Heart right ventricle (tissue), 16 donors: ENCODE measurements at regions not wholly inside any gene's neighbourhood (a gene's known extent, or its start where the extent isn't known, plus 50 kb on each side); places are given as distances from the start of the nearest gene placed in this dataset.
A peak's percentile ranks its signal among the peaks of the same experiment; 100 is the strongest.

ENCODE experiments used
- ATAC-seq, 8 donors: fragments of 200-7000 bp; cut with Tn5 transposase; one replicate each; pipeline ENCODE4 v1.9.1; 2020; ENCODE audit warnings: mild to moderate bottlenecking in 8 of 8, moderate library complexity in 8 of 8, moderate number of reproducible peaks in 1 of 8
- DNase-seq, 2 donors: peaks; one replicate each; pipeline ENCODE4 v3.0.0-alpha.2; 2020
- H3K27ac ChIP-seq, 10 donors: fragments of 200-600 bp; sonication (generic) in 2 of 10; one replicate each; pipeline versions ENCODE4 v1.5.0 to v1.8.0; 2020 to 2022; ENCODE audit warnings: mild to moderate bottlenecking in 3 of 10
- H3K27me3 ChIP-seq, 7 donors: fragments of 200-600 bp; one replicate each; pipeline ENCODE4 v1.8.0; 2021 to 2022; ENCODE audit warnings: mild to moderate bottlenecking in 2 of 7
- H3K36me3 ChIP-seq, 9 donors: fragments of 200-600 bp; sonication (generic) in 1 of 9; one replicate each; pipeline versions ENCODE4 v1.5.0 to v1.8.0; 2020 to 2022; ENCODE audit warnings: mild to moderate bottlenecking in 2 of 9
- H3K4me1 ChIP-seq, 9 donors: fragments of 200-600 bp; sonication (generic) in 1 of 9; one replicate each; pipeline versions ENCODE4 v1.5.0 to v1.8.0; 2020 to 2022; ENCODE audit warnings: mild to moderate bottlenecking in 4 of 9
- H3K4me3 ChIP-seq, 10 donors: fragments of 200-600 bp; sonication (generic) in 2 of 10; one replicate each; pipeline versions ENCODE4 v1.5.0 to v1.8.0; 2020 to 2022; ENCODE audit warnings: mild to moderate bottlenecking in 7 of 10, moderate library complexity in 2 of 10
- H3K9me3 ChIP-seq, 11 donors: fragments of 200-600 bp in 10 of 11; sonication (generic) in 2 of 11; one replicate each; pipeline versions ENCODE4 v1.5.0 to v1.8.0; 2013 to 2022; ENCODE audit warnings: mild to moderate bottlenecking in 2 of 11, control low read depth in 1 of 11, moderate library complexity in 1 of 11
- WGBS, 2 donors: extraction: QIAGEN DNeasy Blood & Tissue Kit; methylation state at CpG; one replicate each; pipeline ENCODE4 v1.1.7; 2013; ENCODE audit warnings: inconsistent platforms in 1 of 2; 5-methylcytosine and 5-hydroxymethylcytosine counted together
- intact Hi-C, 10 donors: fragments of 100-400 bp; cut with DNase I; formaldehyde crosslinking; loops; one replicate each; pipeline versions ENCODE4 v1.11.1 to v1.14.2; 2022
- TF ChIP-seq, protein P1 (sequence below), 9 donors: fragments of 200-600 bp; sonication (generic) in 2 of 9; IDR thresholded peaks; one replicate each; pipeline versions ENCODE4 v1.5.0 to v1.8.0; 2021 to 2022; ENCODE audit warnings: antibody characterized with exemption in 9 of 9, mild to moderate bottlenecking in 5 of 9, moderate library complexity in 1 of 9
- donor health status: Arrhythmogenic right ventricular cardiomyopathy.
- donor health status: ischemic (EF 13 %, LVEDD 7.1; RV severe dilation, severe dysfunction).
- donor health status: healthy with polysubstance abuse.
- donor health status: DM: no; HTN: yes; CAD: no.
- donor health status: DM: no; HTN: no; CAD: no.
- donor health status: ischemic (EF 25% LVEDD 6.9; RV normal size, moderate dysfunction).
- donor health status: ischemic (EF 25% LVEDD 5.7; RV mildly dilated, moderate dysfunction).
- donor health status: healthy.
- donor health status: DM: yes; HTN: yes; CAD: no.
- donor health status: Ischemic cardiomyopathy.
- donor health status: ischemic (EF 35%, LVEDD 5.7; RV mildly dilated, moderate dysfunction).
- donor health status: nonischemic (EF 11% LVEDD 7.7; RV severe dilation, severe dysfunction).
- donor health status: DM: yes; HTN: yes; CAD: no.
- donor health status: PGD.
- donor health status: ischemic (EF 29% LVEDD 5.4; RV normal size, mild dysfunction).
- donor health status: nonischemic (EF 23%, LVEDD 6.1; RV moderate dilation, normal function).

DNA sequence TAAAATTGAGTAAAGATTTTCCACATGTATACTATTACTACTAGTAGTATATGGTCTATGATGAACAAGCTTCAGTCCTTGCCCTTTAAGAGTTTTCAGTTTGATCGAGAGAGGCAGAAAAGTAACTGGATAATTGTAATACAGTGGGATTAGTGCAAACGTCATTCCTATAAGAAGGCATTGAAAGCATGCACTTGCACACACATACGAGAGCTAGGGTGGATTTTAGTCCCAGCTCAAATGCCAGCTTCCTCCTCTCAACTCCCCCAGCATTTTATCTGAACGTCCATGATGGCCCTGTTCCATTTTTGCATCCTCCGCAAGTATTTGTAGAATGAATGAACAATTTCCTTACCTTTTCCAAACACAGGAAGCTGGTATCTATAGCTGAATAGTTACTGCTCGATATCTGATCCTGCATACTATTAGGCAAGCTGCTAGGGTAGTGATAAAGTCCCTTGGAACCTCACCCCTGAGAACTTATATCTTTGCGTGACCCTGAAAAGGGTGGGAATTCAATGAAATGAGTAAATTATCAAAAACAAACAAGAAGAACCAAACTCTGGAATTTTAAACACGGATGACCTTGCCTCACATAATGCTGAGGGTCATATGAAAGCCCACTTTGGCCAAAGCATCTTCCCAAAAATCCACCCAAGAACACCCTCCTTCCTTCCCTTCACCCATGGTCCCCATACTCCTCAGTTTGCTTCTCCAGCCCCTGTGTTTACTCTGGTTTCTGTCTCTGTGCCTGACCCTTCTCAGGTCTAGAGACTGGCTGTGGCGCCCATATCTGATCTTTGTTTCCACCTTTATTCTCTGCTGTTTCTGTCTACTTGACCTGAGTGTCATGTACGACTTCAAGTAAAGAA lies 60.5 kb downstream of the TMEM100 start:
- 66 to 68% methylated on average over 10 of the region's 10 CpGs for WGBS, 2 donors
- Histone ChIP-seq H3K9me3 (no peaks in the 10 kb centered on the region), H3K36me3 (no peaks in the 10 kb centered on the region), H3K27me3 (peaks cover 0 to 12% (median 0%) of the 10 kb centered on the region in 7 donors), H3K4me3 (no peak overlapping the region), H3K4me1 (peaks cover 0 to 37% (median 3%) of the 10 kb centered on the region in 9 donors), H3K27ac (no peak overlapping the region)
- TF ChIP-seq, protein P1, sequence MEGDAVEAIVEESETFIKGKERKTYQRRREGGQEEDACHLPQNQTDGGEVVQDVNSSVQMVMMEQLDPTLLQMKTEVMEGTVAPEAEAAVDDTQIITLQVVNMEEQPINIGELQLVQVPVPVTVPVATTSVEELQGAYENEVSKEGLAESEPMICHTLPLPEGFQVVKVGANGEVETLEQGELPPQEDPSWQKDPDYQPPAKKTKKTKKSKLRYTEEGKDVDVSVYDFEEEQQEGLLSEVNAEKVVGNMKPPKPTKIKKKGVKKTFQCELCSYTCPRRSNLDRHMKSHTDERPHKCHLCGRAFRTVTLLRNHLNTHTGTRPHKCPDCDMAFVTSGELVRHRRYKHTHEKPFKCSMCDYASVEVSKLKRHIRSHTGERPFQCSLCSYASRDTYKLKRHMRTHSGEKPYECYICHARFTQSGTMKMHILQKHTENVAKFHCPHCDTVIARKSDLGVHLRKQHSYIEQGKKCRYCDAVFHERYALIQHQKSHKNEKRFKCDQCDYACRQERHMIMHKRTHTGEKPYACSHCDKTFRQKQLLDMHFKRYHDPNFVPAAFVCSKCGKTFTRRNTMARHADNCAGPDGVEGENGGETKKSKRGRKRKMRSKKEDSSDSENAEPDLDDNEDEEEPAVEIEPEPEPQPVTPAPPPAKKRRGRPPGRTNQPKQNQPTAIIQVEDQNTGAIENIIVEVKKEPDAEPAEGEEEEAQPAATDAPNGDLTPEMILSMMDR (IDR thresholded peaks at IDR 0.05): no peak
- intact Hi-C loops: no loop called here
- DNase-seq: no peak
- ATAC-seq: no peak

DNA sequence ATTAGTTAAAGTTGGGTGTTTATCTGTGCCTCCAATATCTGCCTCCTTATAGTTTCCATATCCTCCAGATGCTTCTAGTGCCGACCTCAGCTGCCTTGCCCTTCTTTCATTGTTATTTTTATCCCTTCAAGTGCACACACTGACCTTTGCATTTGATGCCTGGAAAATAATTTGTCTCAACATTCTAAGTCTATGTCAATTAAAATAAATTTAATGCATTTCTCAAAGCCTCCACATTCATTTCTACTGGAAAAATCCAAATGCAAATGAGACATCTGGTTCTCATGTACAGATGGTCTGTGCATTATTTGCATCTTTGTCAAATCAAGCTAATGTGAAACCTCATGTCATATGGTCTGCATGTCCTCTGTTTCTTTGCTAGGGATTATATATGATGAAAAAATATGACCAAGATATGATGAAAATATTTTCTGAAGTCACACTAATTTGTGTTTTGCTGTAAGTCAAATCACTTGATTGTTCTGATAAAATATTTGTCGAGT lies 61.4 kb downstream of the TMEM100 start:
- Histone ChIP-seq H3K9me3 (no peaks in the 10 kb centered on the region), H3K36me3 (no peaks in the 10 kb centered on the region), H3K4me1 (peaks cover 0 to 31% (median 3%) of the 10 kb centered on the region in 9 donors), H3K27ac (no peak overlapping the region), H3K27me3 (peaks cover 0 to 12% (median 3%) of the 10 kb centered on the region in 7 donors), H3K4me3 (no peak overlapping the region)
- intact Hi-C loops: no loop called here
- TF ChIP-seq, protein P1 (IDR thresholded peaks at IDR 0.05): no peak
- DNase-seq (no peak), ATAC-seq (no peak)
- WGBS, 2 donors: 53 to 63% methylated on average over 2 of the region's 2 CpGs

DNA sequence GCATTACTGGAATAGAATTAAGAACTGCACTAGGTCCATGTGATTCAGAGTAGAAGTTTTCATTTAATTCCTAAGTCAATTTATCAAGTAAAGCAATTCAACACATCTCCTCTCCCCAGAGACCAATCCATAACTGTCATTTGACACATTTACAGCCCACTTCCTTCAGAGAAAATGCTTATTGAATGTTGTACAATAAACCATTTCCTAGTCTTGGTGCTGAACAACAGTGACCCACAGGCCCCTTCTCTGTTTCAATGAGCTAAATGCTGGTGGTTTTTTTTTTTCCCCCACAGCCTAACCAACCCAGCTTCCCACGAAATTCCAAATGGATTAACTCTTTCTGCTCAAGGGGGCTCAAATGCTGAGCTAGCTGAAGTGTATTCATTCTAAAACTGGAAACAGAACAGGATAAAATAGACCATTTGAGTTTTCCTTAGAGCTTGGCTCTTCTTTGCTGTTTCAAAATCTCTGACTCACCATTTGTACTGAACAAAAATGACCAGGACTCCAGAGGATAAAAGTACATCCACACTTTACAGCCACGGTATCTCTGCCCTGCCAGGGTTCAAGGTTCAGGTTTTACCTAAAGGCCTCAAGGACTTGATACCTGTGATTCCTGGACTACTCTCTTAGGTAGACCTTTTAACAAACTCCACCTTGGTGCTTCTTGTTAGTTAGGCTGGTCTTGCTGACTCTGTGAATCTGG lies 62.3 kb downstream of the TMEM100 start:
- H3K4me1 ChIP-seq: peaks cover 0 to 31% (median 3%) of the 10 kb centered on the region in 9 donors
- H3K4me3 ChIP-seq: no peak overlapping the region
- no peak for DNase-seq
- H3K27ac ChIP-seq: no peak overlapping the region
- intact Hi-C loops: no loop called here
- no peaks in the 10 kb centered on the region for H3K9me3 ChIP-seq
- H3K36me3 ChIP-seq: no peaks in the 10 kb centered on the region
- H3K27me3 ChIP-seq: peaks cover 0 to 12% (median 3%) of the 10 kb centered on the region in 7 donors
- ATAC-seq: peak in 1 of 8 donors; percentile 60
- TF ChIP-seq, protein P1 (IDR thresholded peaks at IDR 0.05): no peak
- 40% methylated on average over 2 of the region's 2 CpGs for WGBS, 2 donors

DNA sequence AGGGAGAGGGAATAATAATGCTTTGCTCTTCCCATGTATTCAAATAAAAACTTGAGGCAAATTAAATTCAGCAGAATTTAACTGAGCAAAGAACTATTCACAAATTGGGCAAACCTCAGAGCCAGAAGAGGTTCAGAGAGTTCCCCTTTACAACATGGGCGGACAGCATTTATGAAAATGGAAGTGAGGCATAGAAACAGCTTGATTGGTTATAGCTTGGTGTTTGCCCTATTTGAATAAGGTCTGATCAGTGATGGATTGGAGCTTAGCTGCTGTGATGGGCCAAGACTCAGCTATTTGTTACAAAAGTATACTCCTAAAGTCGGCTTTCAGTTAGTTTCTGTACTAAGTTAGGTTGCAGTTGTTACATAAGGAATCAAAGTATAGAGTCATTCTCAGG lies 63.0 kb downstream of the TMEM100 start:
- DNase-seq (no peak), ATAC-seq (no peak)
- H3K4me1 ChIP-seq: peaks cover 0 to 30% (median 3%) of the 10 kb centered on the region in 9 donors
- WGBS, 2 donors: 88 to 90% methylated on average over 2 of the region's 2 CpGs
- intact Hi-C loops: no loop called here
- H3K27me3 ChIP-seq: peaks cover 0 to 12% (median 3%) of the 10 kb centered on the region in 7 donors
- H3K4me3 ChIP-seq: no peak overlapping the region
- no peak overlapping the region for H3K27ac ChIP-seq
- H3K36me3 ChIP-seq: no peaks in the 10 kb centered on the region
- H3K9me3 ChIP-seq: no peaks in the 10 kb centered on the region
- TF ChIP-seq, protein P1 (IDR thresholded peaks at IDR 0.05): no peak
